Gastrocnemius medialis (tissue), 4 donors: ENCODE measurements at regions not wholly inside any gene's neighbourhood (a gene's known extent, or its start where the extent isn't known, plus 50 kb on each side); places are given as distances from the start of the nearest gene placed in this dataset.

Experiments used
- ATAC-seq, 2 donors: fragments of 150-250 bp; one replicate each; pipeline ENCODE4 v1.9.1; 2016
- DNase-seq, 2 donors: peaks; one replicate each; pipeline ENCODE4 v3.0.0-alpha.2; 2019
- H3K27ac ChIP-seq, 4 donors: fragments of 200-600 bp; sonication (generic); 1 replicate in 1 of 4; 2 replicates in 3 of 4; pipeline ENCODE4 v1.5.1; 2016 to 2018; ENCODE audit warnings: mild to moderate bottlenecking in 2 of 4, moderate library complexity in 1 of 4
- H3K27me3 ChIP-seq, 3 donors: fragments of 200-600 bp; sonication (generic) in 2 of 3; 1 replicate in 1 of 3; 2 replicates in 2 of 3; pipeline versions ENCODE4 v1.5.1 to v1.6.0; 2016 to 2019; ENCODE audit warnings: mild to moderate bottlenecking in 1 of 3, moderate library complexity in 1 of 3
- H3K36me3 ChIP-seq, 2 donors: fragments of 200-600 bp; sonication (generic) in 1 of 2; one replicate each; pipeline ENCODE4 v1.5.1; 2017 to 2018
- H3K4me1 ChIP-seq, 2 donors: fragments of 200-600 bp; sonication (generic) in 1 of 2; one replicate each; pipeline ENCODE4 v1.5.1; 2016 to 2017; ENCODE audit warnings: mild to moderate bottlenecking in 2 of 2
- H3K4me3 ChIP-seq, 4 donors: fragments of 200-600 bp; sonication (generic) in 3 of 4; 1 replicate in 1 of 4; 2 replicates in 3 of 4; pipeline ENCODE4 v1.5.1; 2016 to 2019; ENCODE audit warnings: mild to moderate bottlenecking in 2 of 4
- H3K9me3 ChIP-seq, 3 donors: fragments of 200-600 bp; sonication (generic) in 2 of 3; 1 replicate in 1 of 3; 2 replicates in 2 of 3; pipeline ENCODE4 v1.5.1; 2016 to 2019
- POLR2A ChIP-seq, 2 donors: fragments of 450-650 bp; IDR thresholded peaks; one replicate each; pipeline ENCODE4 v1.6.1; 2017; ENCODE audit warnings: antibody characterized with exemption in 2 of 2, mild to moderate bottlenecking in 2 of 2, moderate library complexity in 2 of 2
- in situ Hi-C, 4 donors: fragments of 200-750 bp; cut with MboI; loops; one replicate each; pipeline versions ENCODE4 v1.15.0 to v1.8.0; 2017; ENCODE audit warnings: low sequenced_read_pairs in 4 of 4
- intact Hi-C: fragments of 100-400 bp; cut with DNase I; formaldehyde crosslinking; loops from one replicate; pipeline ENCODE4 v1.15.1; 2023; ENCODE audit warnings: low total_unique reads
- TF ChIP-seq, protein P1 (sequence below), 5 experiments: fragments of 450-650 bp in 3 of 5; fragments of 200-600 bp in 2 of 5; sonication (generic) in 2 of 5; IDR thresholded peaks in 4 of 5; conservative IDR thresholded peaks in 1 of 5; 1 replicate in 4 of 5; 2 replicates in 1 of 5; pipeline ENCODE4 v1.5.1; 2016 to 2019; ENCODE audit warnings: antibody characterized with exemption in 5 of 5, mild to moderate bottlenecking in 3 of 5, moderate library complexity in 3 of 5

DNA sequence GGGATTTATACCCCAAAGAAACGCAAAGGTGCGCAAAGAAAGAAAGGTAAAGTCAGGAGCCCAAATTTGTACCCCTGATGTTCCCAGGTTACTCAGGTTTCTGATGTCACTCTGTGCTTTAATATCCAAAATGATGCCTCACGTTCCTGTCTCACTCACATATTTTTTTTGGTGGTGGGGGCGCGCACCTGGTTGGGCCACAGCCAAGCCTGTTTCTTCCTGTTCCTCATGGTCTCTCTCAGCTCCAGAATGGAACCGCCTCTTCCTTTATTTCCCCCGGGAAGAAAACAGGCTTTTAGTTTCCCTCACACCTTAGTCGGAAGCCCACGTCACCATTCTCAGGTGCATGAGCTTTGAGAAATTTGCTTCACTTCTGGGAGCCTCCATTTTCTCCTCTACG, 118.3 kb upstream of the BOD1 start:
- no peaks in the 10 kb centered on the region for H3K9me3 ChIP-seq
- no peak for TF ChIP-seq POLR2A (IDR thresholded peaks at IDR 0.05)
- TF ChIP-seq, protein P1, sequence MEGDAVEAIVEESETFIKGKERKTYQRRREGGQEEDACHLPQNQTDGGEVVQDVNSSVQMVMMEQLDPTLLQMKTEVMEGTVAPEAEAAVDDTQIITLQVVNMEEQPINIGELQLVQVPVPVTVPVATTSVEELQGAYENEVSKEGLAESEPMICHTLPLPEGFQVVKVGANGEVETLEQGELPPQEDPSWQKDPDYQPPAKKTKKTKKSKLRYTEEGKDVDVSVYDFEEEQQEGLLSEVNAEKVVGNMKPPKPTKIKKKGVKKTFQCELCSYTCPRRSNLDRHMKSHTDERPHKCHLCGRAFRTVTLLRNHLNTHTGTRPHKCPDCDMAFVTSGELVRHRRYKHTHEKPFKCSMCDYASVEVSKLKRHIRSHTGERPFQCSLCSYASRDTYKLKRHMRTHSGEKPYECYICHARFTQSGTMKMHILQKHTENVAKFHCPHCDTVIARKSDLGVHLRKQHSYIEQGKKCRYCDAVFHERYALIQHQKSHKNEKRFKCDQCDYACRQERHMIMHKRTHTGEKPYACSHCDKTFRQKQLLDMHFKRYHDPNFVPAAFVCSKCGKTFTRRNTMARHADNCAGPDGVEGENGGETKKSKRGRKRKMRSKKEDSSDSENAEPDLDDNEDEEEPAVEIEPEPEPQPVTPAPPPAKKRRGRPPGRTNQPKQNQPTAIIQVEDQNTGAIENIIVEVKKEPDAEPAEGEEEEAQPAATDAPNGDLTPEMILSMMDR (IDR thresholded peaks at IDR 0.05 in 4 of 5, conservative IDR thresholded peaks at IDR 0.05 in 1 of 5), result no peak
- in situ Hi-C loops (no loop called here), intact Hi-C loops (no loop called here)
- H3K4me3 ChIP-seq, result no peak overlapping the region
- H3K27ac ChIP-seq, result no peak overlapping the region
- no peaks in the 10 kb centered on the region for H3K4me1 ChIP-seq
- no peaks in the 10 kb centered on the region for H3K27me3 ChIP-seq
- DNase-seq (no peak), ATAC-seq (no peak)
- no peaks in the 10 kb centered on the region for H3K36me3 ChIP-seq

DNA sequence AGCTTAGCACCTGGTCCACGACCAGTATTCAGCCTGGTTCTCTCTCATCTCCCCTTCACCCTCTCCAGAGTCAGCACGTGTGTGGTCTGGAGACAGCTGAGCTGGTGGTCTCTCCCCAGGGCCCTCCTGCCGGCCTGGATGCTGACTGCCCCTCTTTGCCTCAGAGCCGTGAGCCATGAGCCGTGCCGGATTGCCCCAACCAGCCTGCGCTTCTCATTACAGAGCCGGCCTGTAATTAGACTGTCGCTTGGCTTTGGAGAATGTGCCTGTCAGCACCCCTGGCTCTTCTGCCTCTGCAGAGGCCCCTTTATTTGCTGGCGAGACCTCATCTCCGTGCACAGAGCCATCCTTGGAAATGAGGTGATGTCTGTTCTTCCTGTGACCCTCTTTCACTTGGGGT, 118.7 kb upstream of the BOD1 start:
- no peaks in the 10 kb centered on the region for H3K4me1 ChIP-seq
- in situ Hi-C loops, result no loop called here
- no peaks in the 10 kb centered on the region for H3K27me3 ChIP-seq
- intact Hi-C loops, result no loop called here
- TF ChIP-seq, protein P1 (IDR thresholded peaks at IDR 0.05 in 4 of 5, conservative IDR thresholded peaks at IDR 0.05 in 1 of 5), result no peak
- no peak for TF ChIP-seq POLR2A (IDR thresholded peaks at IDR 0.05)
- no peak for ATAC-seq
- no peak for DNase-seq
- H3K36me3 ChIP-seq, result no peaks in the 10 kb centered on the region
- H3K9me3 ChIP-seq, result no peaks in the 10 kb centered on the region
- no peak overlapping the region for H3K27ac ChIP-seq
- H3K4me3 ChIP-seq, result no peak overlapping the region

DNA sequence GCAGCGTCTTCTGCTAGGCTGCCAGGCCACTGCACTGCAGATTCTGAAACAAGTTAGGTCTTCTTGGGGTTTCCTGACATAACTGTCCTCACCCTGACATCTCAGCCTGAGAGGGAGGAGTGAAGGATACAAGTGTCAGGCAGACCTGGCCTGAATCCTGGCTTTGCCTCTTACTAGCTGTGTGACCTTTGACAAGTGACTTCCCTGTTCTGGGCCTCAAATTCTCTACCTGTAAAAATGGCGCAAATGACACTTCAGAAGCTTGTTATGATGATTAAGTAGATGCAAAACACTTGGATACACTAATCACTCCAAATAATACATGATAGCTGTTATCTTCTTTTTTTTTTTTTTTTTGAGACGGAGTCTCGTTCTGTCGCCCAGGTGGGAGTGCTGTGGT, 119.2 kb upstream of the BOD1 start:
- Histone ChIP-seq H3K36me3 (no peaks in the 10 kb centered on the region), H3K4me3 (no peak overlapping the region), H3K4me1 (no peaks in the 10 kb centered on the region), H3K9me3 (no peaks in the 10 kb centered on the region), H3K27ac (no peak overlapping the region), H3K27me3 (no peaks in the 10 kb centered on the region)
- intact Hi-C loops (no loop called here), in situ Hi-C loops (no loop called here)
- DNase-seq, result no peak
- ATAC-seq, result no peak
- no peak for TF ChIP-seq POLR2A (IDR thresholded peaks at IDR 0.05)
- TF ChIP-seq, protein P1 (IDR thresholded peaks at IDR 0.05 in 4 of 5, conservative IDR thresholded peaks at IDR 0.05 in 1 of 5), result no peak

- TF ChIP-seq POLR2A (IDR thresholded peaks at IDR 0.05), result no peak
- TF ChIP-seq, protein P1 (IDR thresholded peaks at IDR 0.05 in 4 of 5, conservative IDR thresholded peaks at IDR 0.05 in 1 of 5), result no peak
- Histone ChIP-seq H3K27ac (no peak overlapping the region), H3K4me3 (no peak overlapping the region), H3K27me3 (no peaks in the 10 kb centered on the region), H3K9me3 (no peaks in the 10 kb centered on the region), H3K36me3 (no peaks in the 10 kb centered on the region), H3K4me1 (no peaks in the 10 kb centered on the region)
- DNase-seq, result no peak
- intact Hi-C loops (no loop called here), in situ Hi-C loops (no loop called here)
- ATAC-seq, result no peak
These were observed 119.9 kb upstream of the BOD1 start for GRCh38 chr5:173736374-173736773.

GRCh38 chr5:173736923-173737412, 120.5 kb upstream of the BOD1 start:
- Histone ChIP-seq H3K9me3 (no peaks in the 10 kb centered on the region), H3K4me3 (no peak overlapping the region), H3K27ac (no peak overlapping the region), H3K4me1 (no peaks in the 10 kb centered on the region), H3K36me3 (no peaks in the 10 kb centered on the region), H3K27me3 (no peaks in the 10 kb centered on the region)
- ATAC-seq, result no peak
- intact Hi-C loops, result no loop called here
- TF ChIP-seq, protein P1 (IDR thresholded peaks at IDR 0.05 in 4 of 5, conservative IDR thresholded peaks at IDR 0.05 in 1 of 5), result no peak
- TF ChIP-seq POLR2A (IDR thresholded peaks at IDR 0.05), result no peak
- DNase-seq, result no peak
- in situ Hi-C loops, result no loop called here
